CD4-positive, alpha-beta T cell (primary cell): ENCODE measurements at regions not wholly inside any gene's neighbourhood (a gene's known extent, or its start where the extent isn't known, plus 50 kb on each side); places are given as distances from the start of the nearest gene placed in this dataset.

Experiments used
- ATAC-seq: fragments of 200-7000 bp; cut with Tn5 transposase; one replicate; pipeline ENCODE4 v1.10.0; 2022; ENCODE audit warnings: mild to moderate bottlenecking; ENCODE audit not compliant: poor library complexity
- CTCF ChIA-PET: fragments of 350-600 bp; sonication (Branson Sonifier 250); formaldehyde crosslinking; loops from one replicate; lab custom pipeline; 2021; ENCODE audit warnings: antibody characterized with exemption, inconsistent platforms; lab: Charles Lee
- POLR2A ChIA-PET: fragments of 350-600 bp; sonication (Branson Sonifier 250); formaldehyde crosslinking; loops from one replicate; lab custom pipeline; 2021; ENCODE audit warnings: antibody characterized with exemption, inconsistent platforms; lab: Charles Lee
- DNase-seq, 14 experiments: peaks; one replicate each; pipeline ENCODE4 v3.0.0-alpha.2; 2013 to 2020; ENCODE audit warnings: mixed read lengths in 2 of 14
- H3K27ac ChIP-seq, 2 donors: one replicate each; pipeline versions ENCODE4 v1.5.1 to v1.7.0; 2013; ENCODE audit warnings: low read length in 2 of 2, low read depth in 1 of 2, mild to moderate bottlenecking in 1 of 2
- H3K27me3 ChIP-seq, 2 experiments: 1 replicate in 1 of 2; 2 replicates in 1 of 2; pipeline versions ENCODE4 v1.6.1 to v1.7.0; 2013; ENCODE audit warnings: low read length in 2 of 2, control low read depth in 1 of 2, mild to moderate bottlenecking in 1 of 2, moderate library complexity in 1 of 2; ENCODE audit not compliant: insufficient read depth in 2 of 2, control insufficient read depth in 1 of 2
- H3K36me3 ChIP-seq: one replicate; pipeline ENCODE4 v1.6.1; 2013; ENCODE audit warnings: low read length, control low read depth; ENCODE audit not compliant: insufficient read depth
- H3K4me1 ChIP-seq: one replicate; pipeline ENCODE4 v1.6.1; 2013; ENCODE audit warnings: low read length, control low read depth; ENCODE audit not compliant: insufficient read depth
- H3K4me3 ChIP-seq: one replicate; pipeline ENCODE4 v1.5.1; 2013; ENCODE audit warnings: mild to moderate bottlenecking, low read length, moderate library complexity
- H3K9me3 ChIP-seq, 2 experiments: 1 replicate in 1 of 2; 2 replicates in 1 of 2; pipeline versions ENCODE4 v1.6.1 to v1.7.0; 2013; ENCODE audit warnings: low read length in 2 of 2, mild to moderate bottlenecking in 2 of 2, control low read depth in 1 of 2, moderate library complexity in 1 of 2; ENCODE audit not compliant: control insufficient read depth in 1 of 2, insufficient read depth in 1 of 2
- H3K27ac Mint-ChIP-seq: one replicate; pipeline ENCODE4 v1.8.0; 2020; ENCODE audit warnings: mixed read lengths
- H3K27me3 Mint-ChIP-seq: one replicate; pipeline ENCODE4 v1.8.0; 2021; ENCODE audit warnings: mixed read lengths
- H3K36me3 Mint-ChIP-seq: one replicate; pipeline ENCODE4 v1.8.0; 2021; ENCODE audit warnings: low read depth, mixed read lengths
- H3K4me1 Mint-ChIP-seq: one replicate; pipeline ENCODE4 v1.8.0; 2021; ENCODE audit warnings: low read depth, mixed read lengths
- H3K4me3 Mint-ChIP-seq: one replicate; pipeline ENCODE4 v1.8.0; 2020; ENCODE audit warnings: mild to moderate bottlenecking, mixed read lengths
- H3K9me3 Mint-ChIP-seq: one replicate; pipeline ENCODE4 v1.8.0; 2020; ENCODE audit warnings: mixed read lengths
- intact Hi-C, 2 experiments: fragments of 100-400 bp; cut with DNase I in 1 of 2; cut with micrococcal nuclease in 1 of 2; formaldehyde crosslinking; loops; one replicate each; pipeline versions ENCODE4 v1.15.1 to v1.9.0; 2023 to 2025; cut with DNase I, micrococcal nuclease
- TF ChIP-seq, protein P1 (sequence below): fragments of 200-600 bp; IDR thresholded peaks from one replicate; pipeline ENCODE4 v1.8.0; 2022; ENCODE audit warnings: antibody characterized with exemption, mild to moderate bottlenecking

DNA sequence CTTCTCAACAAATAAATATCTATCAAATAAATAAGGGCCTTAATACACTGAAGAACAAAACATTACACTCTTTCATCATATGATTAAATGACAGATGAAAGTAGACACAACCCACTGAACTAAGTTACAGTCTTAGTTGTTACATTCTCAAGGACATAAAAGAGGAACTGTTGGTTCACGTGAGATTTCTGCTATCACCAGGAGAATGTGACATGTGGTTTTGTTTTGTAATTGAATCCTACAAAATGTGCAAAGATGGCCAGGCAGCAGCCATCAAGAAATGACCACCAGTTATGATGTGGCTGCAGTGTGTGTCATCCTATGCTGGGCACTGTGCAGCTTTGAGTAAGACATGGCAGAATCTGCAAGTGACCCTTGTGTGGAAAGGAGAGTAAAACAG, 310.6 kb upstream of the PIK3C3 start:
- H3K27ac Mint-ChIP-seq = no peak overlapping the region
- H3K4me1 ChIP-seq = no peaks in the 10 kb centered on the region
- H3K27me3 Mint-ChIP-seq = no peaks in the 10 kb centered on the region
- no peaks in the 10 kb centered on the region for H3K9me3 ChIP-seq
- no peaks in the 10 kb centered on the region for H3K27me3 ChIP-seq
- no peak overlapping the region for H3K27ac ChIP-seq
- H3K4me3 ChIP-seq = no peak overlapping the region
- no peaks in the 10 kb centered on the region for H3K36me3 Mint-ChIP-seq
- intact Hi-C loops = no loop called here
- TF ChIP-seq, protein P1, sequence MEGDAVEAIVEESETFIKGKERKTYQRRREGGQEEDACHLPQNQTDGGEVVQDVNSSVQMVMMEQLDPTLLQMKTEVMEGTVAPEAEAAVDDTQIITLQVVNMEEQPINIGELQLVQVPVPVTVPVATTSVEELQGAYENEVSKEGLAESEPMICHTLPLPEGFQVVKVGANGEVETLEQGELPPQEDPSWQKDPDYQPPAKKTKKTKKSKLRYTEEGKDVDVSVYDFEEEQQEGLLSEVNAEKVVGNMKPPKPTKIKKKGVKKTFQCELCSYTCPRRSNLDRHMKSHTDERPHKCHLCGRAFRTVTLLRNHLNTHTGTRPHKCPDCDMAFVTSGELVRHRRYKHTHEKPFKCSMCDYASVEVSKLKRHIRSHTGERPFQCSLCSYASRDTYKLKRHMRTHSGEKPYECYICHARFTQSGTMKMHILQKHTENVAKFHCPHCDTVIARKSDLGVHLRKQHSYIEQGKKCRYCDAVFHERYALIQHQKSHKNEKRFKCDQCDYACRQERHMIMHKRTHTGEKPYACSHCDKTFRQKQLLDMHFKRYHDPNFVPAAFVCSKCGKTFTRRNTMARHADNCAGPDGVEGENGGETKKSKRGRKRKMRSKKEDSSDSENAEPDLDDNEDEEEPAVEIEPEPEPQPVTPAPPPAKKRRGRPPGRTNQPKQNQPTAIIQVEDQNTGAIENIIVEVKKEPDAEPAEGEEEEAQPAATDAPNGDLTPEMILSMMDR = no peak
- H3K36me3 ChIP-seq = no peaks in the 10 kb centered on the region
- H3K4me1 Mint-ChIP-seq = no peaks in the 10 kb centered on the region
- no peak overlapping the region for H3K4me3 Mint-ChIP-seq
- DNase-seq (no peak), ATAC-seq (no peak)
- peaks cover 3% of the 10 kb centered on the region for H3K9me3 Mint-ChIP-seq
- ChIA-PET CTCF (no interaction called here), POLR2A (no interaction called here)

DNA sequence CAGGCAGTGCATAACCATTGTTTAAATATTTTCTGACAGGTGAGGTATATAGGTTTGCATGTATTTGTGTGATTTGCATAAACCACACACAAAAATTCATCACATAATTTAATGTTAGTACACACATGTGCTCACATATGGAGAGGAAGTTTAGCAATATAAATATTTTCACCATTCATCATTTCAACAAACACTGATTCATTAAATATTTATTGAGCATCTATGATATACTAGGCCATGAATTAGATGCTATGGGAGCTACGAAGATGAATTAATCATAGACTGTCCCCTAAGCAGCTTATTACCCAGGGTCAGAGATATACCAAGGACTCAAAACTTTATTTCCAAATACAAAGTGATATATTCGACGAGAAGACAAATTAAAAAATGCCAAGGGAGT, 311.6 kb upstream of the PIK3C3 start:
- intact Hi-C loops = no loop called here

DNA sequence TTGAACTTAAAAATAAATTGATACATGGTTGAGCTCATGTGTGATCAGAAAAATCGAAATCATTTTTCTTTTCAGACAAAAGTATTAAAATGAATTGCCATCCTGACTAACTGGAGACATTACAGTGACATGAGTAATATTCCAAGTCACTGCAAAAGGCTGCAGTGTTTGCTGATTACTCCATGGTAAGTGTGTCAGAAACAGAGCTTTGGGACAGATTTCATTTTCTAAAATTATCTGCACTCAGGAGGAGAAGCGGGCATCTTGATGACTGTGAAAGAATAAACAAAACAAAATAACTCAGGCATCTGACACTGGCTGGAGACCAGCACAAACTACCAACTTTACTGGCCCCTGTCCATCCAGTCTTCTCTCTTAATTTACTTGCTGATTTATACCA, 312.3 kb upstream of the PIK3C3 start:
- peaks cover 0 to 4% of the 10 kb centered on the region in 2 experiments for H3K9me3 ChIP-seq
- H3K9me3 Mint-ChIP-seq = no peaks in the 10 kb centered on the region
- no peaks in the 10 kb centered on the region for H3K4me1 ChIP-seq
- H3K27ac Mint-ChIP-seq = no peak overlapping the region
- no peak overlapping the region for H3K4me3 ChIP-seq
- no peak overlapping the region for H3K27ac ChIP-seq
- ATAC-seq = no peak
- POLR2A ChIA-PET = no interaction called here
- intact Hi-C loops = no loop called here
- CTCF ChIA-PET = no interaction called here
- no peaks in the 10 kb centered on the region for H3K27me3 ChIP-seq
- no peaks in the 10 kb centered on the region for H3K36me3 ChIP-seq
- no peak overlapping the region for H3K4me3 Mint-ChIP-seq
- no peaks in the 10 kb centered on the region for H3K4me1 Mint-ChIP-seq
- no peaks in the 10 kb centered on the region for H3K36me3 Mint-ChIP-seq
- TF ChIP-seq, protein P1 = no peak
- DNase-seq = no peak
- no peaks in the 10 kb centered on the region for H3K27me3 Mint-ChIP-seq

More for the DNA sequence above, 311.6 kb upstream of the PIK3C3 start:
- no peak overlapping the region for H3K27ac Mint-ChIP-seq
- H3K36me3 Mint-ChIP-seq = no peaks in the 10 kb centered on the region
- CTCF ChIA-PET = no interaction called here
- H3K4me1 ChIP-seq = no peaks in the 10 kb centered on the region
- peaks cover 0 to 4% of the 10 kb centered on the region in 2 experiments for H3K9me3 ChIP-seq
- no peaks in the 10 kb centered on the region for H3K27me3 ChIP-seq
- ATAC-seq (no peak), DNase-seq (no peak)
- H3K4me3 ChIP-seq = no peak overlapping the region
- TF ChIP-seq, protein P1 = no peak
- no peaks in the 10 kb centered on the region for H3K4me1 Mint-ChIP-seq
- no peak overlapping the region for H3K4me3 Mint-ChIP-seq
- no peaks in the 10 kb centered on the region for H3K27me3 Mint-ChIP-seq
- no peaks in the 10 kb centered on the region for H3K36me3 ChIP-seq
- H3K9me3 Mint-ChIP-seq = peaks cover 1% of the 10 kb centered on the region
- POLR2A ChIA-PET = no interaction called here
- H3K27ac ChIP-seq = no peak overlapping the region
